ENCODE measurements at regions not wholly inside any gene's neighbourhood (a gene's known extent, or its start where the extent isn't known, plus 50 kb on each side); places are given as distances from the start of the nearest gene placed in this dataset.
"Not testable (repeated sequence)": the region's sequence is repeated elsewhere in the genome, so short reads cannot be mapped to it uniquely, and the experiment has no call there.

DNA sequence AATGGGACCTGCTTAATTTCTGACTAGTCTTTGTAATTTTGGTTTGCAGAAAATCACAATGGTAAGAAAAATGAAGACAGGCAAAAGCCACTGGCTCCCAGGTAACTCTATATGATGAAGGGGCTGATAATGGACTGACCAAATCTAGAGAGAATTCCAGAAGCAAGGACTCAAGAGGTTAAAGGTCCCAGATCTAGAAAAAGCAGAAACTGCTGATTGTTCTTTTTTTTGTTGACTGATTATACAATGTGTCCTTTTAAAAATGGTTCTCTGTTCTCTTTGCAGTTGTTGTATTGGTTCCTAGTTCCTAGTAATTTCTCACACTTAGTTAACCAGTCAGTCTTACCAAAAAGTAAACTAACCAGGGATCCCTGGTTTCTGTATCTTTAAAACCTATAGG is 81.4 kb downstream of the PPIAL4C start:
- H3K27ac ChIP-seq (ENCODE audit: low read depth, low read length); H3K4me3 ChIP-seq (ENCODE audit: low read depth, low read length); H3K27me3 ChIP-seq (ENCODE audit: control insufficient read depth, insufficient read depth, low read length); H3K9me3 ChIP-seq (ENCODE audit: control insufficient read depth, insufficient read depth, low read length); H3K36me3 ChIP-seq (ENCODE audit: control insufficient read depth, insufficient read depth, low read length); H3K9ac ChIP-seq (ENCODE audit: low read depth, low read length); H3K4me1 ChIP-seq (ENCODE audit: control insufficient read depth, insufficient read depth, low read length): not testable (repeated sequence)

GRCh38 chr1:149665528-149665927 is 81.9 kb downstream of the PPIAL4C start:
- H3K4me1 ChIP-seq (ENCODE audit: control insufficient read depth, insufficient read depth, low read length); H3K9me3 ChIP-seq (ENCODE audit: control insufficient read depth, insufficient read depth, low read length); H3K27ac ChIP-seq (ENCODE audit: low read depth, low read length); H3K4me3 ChIP-seq (ENCODE audit: low read depth, low read length); H3K27me3 ChIP-seq (ENCODE audit: control insufficient read depth, insufficient read depth, low read length); H3K36me3 ChIP-seq (ENCODE audit: control insufficient read depth, insufficient read depth, low read length); H3K9ac ChIP-seq (ENCODE audit: low read depth, low read length): not testable (repeated sequence)

DNA sequence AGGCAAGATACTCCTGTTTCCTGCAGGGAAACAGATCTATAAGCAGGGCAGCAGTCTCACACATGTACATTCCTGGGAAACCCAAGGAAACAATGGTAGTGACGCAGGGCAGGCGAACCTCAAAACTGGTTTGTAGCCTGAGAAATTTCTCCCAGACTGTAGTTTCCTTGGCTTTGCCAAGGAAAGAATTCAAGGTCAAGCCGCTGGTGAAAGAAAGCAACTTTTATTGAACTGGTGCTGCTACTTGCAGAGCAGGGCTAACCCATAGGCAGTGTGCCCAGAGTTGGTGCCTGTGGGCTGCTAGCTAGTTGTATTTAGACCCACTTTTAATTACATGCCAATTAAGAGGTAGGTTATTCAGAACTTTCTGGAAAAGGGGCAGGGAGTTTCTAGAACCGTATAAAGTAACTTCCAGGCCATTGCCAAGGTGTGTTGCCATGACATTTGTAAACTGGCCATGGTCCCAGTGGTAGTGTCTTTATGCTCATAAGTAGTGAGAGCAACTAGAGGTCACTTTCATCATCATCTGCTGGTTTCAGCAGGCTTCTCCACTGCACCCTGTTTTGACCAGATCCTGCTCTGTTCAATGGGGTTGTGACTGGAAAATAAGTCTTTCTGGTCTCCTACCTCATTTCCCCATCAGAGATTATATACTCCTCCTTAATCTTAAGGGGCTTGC is 89.7 kb downstream of the PPIAL4C start:
- not testable (repeated sequence) for H3K9me3 ChIP-seq (ENCODE audit: control insufficient read depth, insufficient read depth, low read length); H3K27me3 ChIP-seq (ENCODE audit: control insufficient read depth, insufficient read depth, low read length); H3K36me3 ChIP-seq (ENCODE audit: control insufficient read depth, insufficient read depth, low read length); H3K9ac ChIP-seq (ENCODE audit: low read depth, low read length); H3K4me3 ChIP-seq (ENCODE audit: low read depth, low read length); H3K27ac ChIP-seq (ENCODE audit: low read depth, low read length); H3K4me1 ChIP-seq (ENCODE audit: control insufficient read depth, insufficient read depth, low read length)

DNA sequence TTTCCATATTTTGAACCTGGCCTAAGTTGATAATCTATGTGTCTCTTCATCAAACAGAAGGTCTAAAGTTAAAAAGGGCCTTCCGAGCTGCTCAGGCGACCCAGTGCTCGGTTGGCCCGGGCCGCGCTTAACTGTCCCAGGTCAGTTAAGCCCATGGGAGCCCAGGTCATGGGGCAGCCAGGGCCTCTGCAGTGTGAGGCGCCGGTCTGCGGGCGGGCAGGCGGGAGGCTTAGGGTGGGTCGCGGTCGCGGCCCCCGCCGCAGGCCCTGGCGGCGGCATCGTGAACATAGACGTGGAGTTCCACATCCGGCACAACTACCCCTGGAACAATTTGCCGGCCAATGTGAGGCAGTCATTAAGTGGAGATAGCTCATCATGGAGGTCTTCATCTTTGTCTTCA is 91.3 kb downstream of the PPIAL4C start:
- not testable (repeated sequence) for H3K36me3 ChIP-seq (ENCODE audit: control insufficient read depth, insufficient read depth, low read length); H3K27me3 ChIP-seq (ENCODE audit: control insufficient read depth, insufficient read depth, low read length); H3K4me1 ChIP-seq (ENCODE audit: control insufficient read depth, insufficient read depth, low read length); H3K27ac ChIP-seq (ENCODE audit: low read depth, low read length); H3K9ac ChIP-seq (ENCODE audit: low read depth, low read length); H3K9me3 ChIP-seq (ENCODE audit: control insufficient read depth, insufficient read depth, low read length); H3K4me3 ChIP-seq (ENCODE audit: low read depth, low read length)

DNA sequence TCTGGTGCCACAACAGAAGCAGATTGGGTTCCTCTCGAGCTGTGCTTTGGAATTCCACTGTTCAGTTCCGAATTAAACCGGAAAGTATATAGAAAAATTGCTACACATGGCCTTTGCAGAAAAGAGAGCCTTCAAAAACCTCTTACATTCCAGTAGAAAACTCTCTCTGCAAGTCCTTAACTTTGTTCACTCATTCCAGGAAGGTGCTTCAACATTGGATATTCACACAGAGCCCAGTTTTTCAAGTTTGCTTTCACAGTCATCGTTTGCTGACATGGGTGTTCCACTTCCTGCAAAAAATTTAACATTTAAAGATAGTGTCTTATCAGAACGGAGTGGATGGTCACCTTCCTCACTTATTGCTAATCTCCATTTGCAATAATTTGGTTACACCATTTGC is 93.7 kb downstream of the PPIAL4C start:
- H3K27ac ChIP-seq (ENCODE audit: low read depth, low read length); H3K4me1 ChIP-seq (ENCODE audit: control insufficient read depth, insufficient read depth, low read length); H3K4me3 ChIP-seq (ENCODE audit: low read depth, low read length); H3K9ac ChIP-seq (ENCODE audit: low read depth, low read length); H3K36me3 ChIP-seq (ENCODE audit: control insufficient read depth, insufficient read depth, low read length); H3K27me3 ChIP-seq (ENCODE audit: control insufficient read depth, insufficient read depth, low read length); H3K9me3 ChIP-seq (ENCODE audit: control insufficient read depth, insufficient read depth, low read length): not testable (repeated sequence)

GRCh38 chr1:149686593-149687238 is 95.8 kb upstream of the FCGR1A start:
- H3K4me1 ChIP-seq (ENCODE audit: control insufficient read depth, insufficient read depth, low read length); H3K36me3 ChIP-seq (ENCODE audit: control insufficient read depth, insufficient read depth, low read length); H3K9ac ChIP-seq (ENCODE audit: low read depth, low read length); H3K4me3 ChIP-seq (ENCODE audit: low read depth, low read length); H3K9me3 ChIP-seq (ENCODE audit: control insufficient read depth, insufficient read depth, low read length); H3K27ac ChIP-seq (ENCODE audit: low read depth, low read length); H3K27me3 ChIP-seq (ENCODE audit: control insufficient read depth, insufficient read depth, low read length): not testable (repeated sequence)

DNA sequence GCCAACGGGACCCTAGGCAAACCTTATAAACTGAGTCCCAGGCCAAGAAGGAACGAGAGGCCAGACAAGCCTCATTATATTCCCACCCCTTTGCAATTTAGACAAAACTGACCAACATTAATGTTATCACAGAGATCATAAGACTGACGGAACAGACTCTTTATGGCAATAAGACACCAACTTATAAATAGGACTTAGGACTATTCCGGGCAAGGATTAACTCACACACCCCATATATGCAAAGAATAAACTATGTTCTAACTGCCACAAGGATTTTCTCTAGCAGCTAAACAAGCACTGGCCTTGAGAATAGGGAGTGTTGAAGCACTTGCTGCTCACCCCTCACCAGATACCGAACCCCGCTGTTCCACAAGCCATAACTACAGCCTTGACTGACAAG is 91.1 kb upstream of the FCGR1A start:
- H3K27ac ChIP-seq (ENCODE audit: low read depth, low read length); H3K9ac ChIP-seq (ENCODE audit: low read depth, low read length); H3K4me3 ChIP-seq (ENCODE audit: low read depth, low read length); H3K4me1 ChIP-seq (ENCODE audit: control insufficient read depth, insufficient read depth, low read length); H3K36me3 ChIP-seq (ENCODE audit: control insufficient read depth, insufficient read depth, low read length); H3K9me3 ChIP-seq (ENCODE audit: control insufficient read depth, insufficient read depth, low read length); H3K27me3 ChIP-seq (ENCODE audit: control insufficient read depth, insufficient read depth, low read length): not testable (repeated sequence)

DNA sequence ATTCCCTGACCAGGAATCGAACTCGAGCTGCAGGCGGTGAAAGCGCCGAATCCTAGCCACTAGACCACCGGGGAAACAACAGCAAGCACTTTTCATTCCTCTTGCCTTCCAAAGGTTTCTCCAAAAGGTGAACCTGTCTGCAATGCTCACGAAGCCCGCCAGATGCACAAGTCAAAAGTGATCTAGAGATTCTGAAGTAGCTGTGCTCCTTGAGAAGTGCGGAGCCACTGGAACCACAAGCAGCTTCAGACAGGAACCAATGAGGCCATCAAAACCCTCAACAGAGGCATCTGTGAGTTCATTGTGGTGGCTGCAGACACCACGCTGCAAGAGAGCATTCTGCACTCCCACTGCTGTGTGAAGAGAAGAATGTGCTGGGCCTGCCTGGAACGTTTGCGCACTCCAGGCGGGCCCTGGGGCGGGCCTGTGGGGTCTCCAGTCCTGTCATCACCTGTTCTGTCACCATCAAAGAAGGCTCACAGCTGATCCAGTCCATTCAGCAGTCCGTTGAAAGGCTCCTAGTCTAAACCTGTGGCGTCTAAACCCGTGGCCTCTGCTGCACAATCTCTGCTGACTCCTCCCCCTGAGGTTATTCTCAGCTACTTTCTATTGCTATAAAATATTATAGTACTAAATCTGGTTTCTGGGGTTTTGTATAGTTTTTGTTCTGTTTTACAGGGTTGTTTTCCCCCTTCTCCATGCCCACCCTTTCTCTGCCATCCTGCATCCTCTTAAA is 89.5 kb upstream of the FCGR1A start:
- H3K9ac ChIP-seq (ENCODE audit: low read depth, low read length); H3K36me3 ChIP-seq (ENCODE audit: control insufficient read depth, insufficient read depth, low read length); H3K9me3 ChIP-seq (ENCODE audit: control insufficient read depth, insufficient read depth, low read length); H3K4me1 ChIP-seq (ENCODE audit: control insufficient read depth, insufficient read depth, low read length); H3K27ac ChIP-seq (ENCODE audit: low read depth, low read length); H3K4me3 ChIP-seq (ENCODE audit: low read depth, low read length); H3K27me3 ChIP-seq (ENCODE audit: control insufficient read depth, insufficient read depth, low read length): not testable (repeated sequence)

DNA sequence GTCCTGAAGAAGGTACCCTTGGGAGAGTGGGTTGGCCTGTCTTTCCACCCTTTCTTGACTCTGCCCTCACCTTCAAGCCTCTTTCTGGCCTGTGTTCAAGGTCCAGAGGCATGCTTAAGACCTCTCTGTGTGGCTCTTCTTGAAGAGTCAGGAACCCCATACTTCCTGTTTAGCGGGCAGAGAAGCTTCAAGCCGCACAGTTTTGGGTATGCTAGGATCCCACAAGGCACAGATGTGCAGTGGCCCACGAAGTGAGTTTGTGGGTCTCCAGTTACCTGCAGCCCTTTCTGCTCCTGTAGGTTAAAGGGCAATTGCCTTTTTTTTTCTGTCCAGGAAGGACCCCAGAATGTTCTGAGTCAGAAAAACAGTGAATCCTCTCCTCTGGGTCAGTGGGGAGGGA is 87.4 kb upstream of the FCGR1A start:
- H3K9ac ChIP-seq (ENCODE audit: low read depth, low read length); H3K27me3 ChIP-seq (ENCODE audit: control insufficient read depth, insufficient read depth, low read length); H3K27ac ChIP-seq (ENCODE audit: low read depth, low read length); H3K4me3 ChIP-seq (ENCODE audit: low read depth, low read length); H3K4me1 ChIP-seq (ENCODE audit: control insufficient read depth, insufficient read depth, low read length); H3K36me3 ChIP-seq (ENCODE audit: control insufficient read depth, insufficient read depth, low read length); H3K9me3 ChIP-seq (ENCODE audit: control insufficient read depth, insufficient read depth, low read length): not testable (repeated sequence)

GRCh38 chr1:149700220-149700619 is 82.3 kb upstream of the FCGR1A start:
- not testable (repeated sequence) for H3K9me3 ChIP-seq (ENCODE audit: control insufficient read depth, insufficient read depth, low read length); H3K27me3 ChIP-seq (ENCODE audit: control insufficient read depth, insufficient read depth, low read length); H3K36me3 ChIP-seq (ENCODE audit: control insufficient read depth, insufficient read depth, low read length); H3K9ac ChIP-seq (ENCODE audit: low read depth, low read length); H3K4me1 ChIP-seq (ENCODE audit: control insufficient read depth, insufficient read depth, low read length); H3K4me3 ChIP-seq (ENCODE audit: low read depth, low read length); H3K27ac ChIP-seq (ENCODE audit: low read depth, low read length)

- not testable (repeated sequence) for H3K27ac ChIP-seq (ENCODE audit: low read depth, low read length); H3K36me3 ChIP-seq (ENCODE audit: control insufficient read depth, insufficient read depth, low read length); H3K9ac ChIP-seq (ENCODE audit: low read depth, low read length); H3K9me3 ChIP-seq (ENCODE audit: control insufficient read depth, insufficient read depth, low read length); H3K27me3 ChIP-seq (ENCODE audit: control insufficient read depth, insufficient read depth, low read length); H3K4me1 ChIP-seq (ENCODE audit: control insufficient read depth, insufficient read depth, low read length); H3K4me3 ChIP-seq (ENCODE audit: low read depth, low read length)
Measured at GRCh38 chr1:149700677-149701567, 81.6 kb upstream of the FCGR1A start.
